HL-60 (cell line): ENCODE measurements at regions not wholly inside any gene's neighbourhood (a gene's known extent, or its start where the extent isn't known, plus 50 kb on each side); places are given as distances from the start of the nearest gene placed in this dataset.
"Not testable (repeated sequence)": the region's sequence is repeated elsewhere in the genome, so short reads cannot be mapped to it uniquely, and the experiment has no call there.

ENCODE experiments used
- DNase-seq, 2 experiments: peaks; one replicate each; pipeline ENCODE4 v3.0.0-alpha.2; 2010 to 2020; ENCODE audit warnings: low read depth in 1 of 2, low spot score in 1 of 2
- H3K27ac ChIP-seq: fragments of 250-450 bp; sonication (Bioruptor Pico); replicated peaks from 2 replicates; pipeline ENCODE4 v1.5.1; 2020; ENCODE audit warnings: mild to moderate bottlenecking, moderate library complexity
- H3K27me3 ChIP-seq: fragments of 250-450 bp; sonication (Bioruptor Pico); 2 replicates; pipeline ENCODE4 v1.5.1; 2021; ENCODE audit warnings: mild to moderate bottlenecking, moderate library complexity; ENCODE audit not compliant: insufficient read depth, poor library complexity, severe bottlenecking
- H3K4me3 ChIP-seq: replicated peaks from 2 replicates; pipeline ENCODE4 v1.5.1; 2011; ENCODE audit warnings: mild to moderate bottlenecking, control low read depth, low read length; ENCODE audit not compliant: insufficient read depth
- GABPA ChIP-seq: IDR thresholded peaks from 2 replicates; pipeline ENCODE4 v1.6.1; 2012; ENCODE audit warnings: low read depth
- POLR2AphosphoS5 ChIP-seq: IDR thresholded peaks from 2 replicates; pipeline ENCODE4 v1.6.1; 2012; ENCODE audit warnings: low read depth
- REST ChIP-seq: IDR thresholded peaks from 2 replicates; pipeline ENCODE4 v1.6.1; 2012; ENCODE audit warnings: low read depth; ENCODE audit not compliant: insufficient replicate concordance
- SPI1 ChIP-seq: IDR thresholded peaks from 2 replicates; pipeline ENCODE4 v1.6.1; 2012; ENCODE audit warnings: low read depth, mild to moderate bottlenecking, borderline replicate concordance
- TF ChIP-seq, protein P1 (sequence below): IDR thresholded peaks from one replicate; pipeline ENCODE4 v1.5.1; 2011; ENCODE audit warnings: low read length, control low read depth, inconsistent platforms; ENCODE audit not compliant: insufficient read depth

DNA sequence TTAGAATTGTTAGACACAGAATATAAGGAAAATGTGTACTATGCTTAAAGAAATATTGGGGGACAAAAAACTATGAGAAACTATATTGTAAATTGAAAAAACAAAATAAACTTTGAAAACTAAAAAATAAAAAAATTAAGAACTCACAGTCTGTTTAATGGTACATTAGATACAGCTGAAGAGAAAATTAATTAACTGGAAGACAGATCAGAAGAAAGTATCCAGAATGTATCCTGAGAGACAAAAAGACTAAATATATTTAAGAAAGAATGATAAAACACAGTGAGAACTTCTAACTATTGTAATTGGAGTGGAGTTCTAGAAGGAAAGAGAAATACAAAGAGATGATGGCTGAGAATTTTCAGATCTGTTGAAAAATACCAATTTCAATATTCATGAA, 57.6 kb upstream of the SH3PXD2B start:
- Histone ChIP-seq H3K27me3 (no peaks in the 10 kb centered on the region), H3K4me3 (no peak overlapping the region), H3K27ac (no peak overlapping the region)
- DNase-seq, result no peak
- TF ChIP-seq, protein P1, sequence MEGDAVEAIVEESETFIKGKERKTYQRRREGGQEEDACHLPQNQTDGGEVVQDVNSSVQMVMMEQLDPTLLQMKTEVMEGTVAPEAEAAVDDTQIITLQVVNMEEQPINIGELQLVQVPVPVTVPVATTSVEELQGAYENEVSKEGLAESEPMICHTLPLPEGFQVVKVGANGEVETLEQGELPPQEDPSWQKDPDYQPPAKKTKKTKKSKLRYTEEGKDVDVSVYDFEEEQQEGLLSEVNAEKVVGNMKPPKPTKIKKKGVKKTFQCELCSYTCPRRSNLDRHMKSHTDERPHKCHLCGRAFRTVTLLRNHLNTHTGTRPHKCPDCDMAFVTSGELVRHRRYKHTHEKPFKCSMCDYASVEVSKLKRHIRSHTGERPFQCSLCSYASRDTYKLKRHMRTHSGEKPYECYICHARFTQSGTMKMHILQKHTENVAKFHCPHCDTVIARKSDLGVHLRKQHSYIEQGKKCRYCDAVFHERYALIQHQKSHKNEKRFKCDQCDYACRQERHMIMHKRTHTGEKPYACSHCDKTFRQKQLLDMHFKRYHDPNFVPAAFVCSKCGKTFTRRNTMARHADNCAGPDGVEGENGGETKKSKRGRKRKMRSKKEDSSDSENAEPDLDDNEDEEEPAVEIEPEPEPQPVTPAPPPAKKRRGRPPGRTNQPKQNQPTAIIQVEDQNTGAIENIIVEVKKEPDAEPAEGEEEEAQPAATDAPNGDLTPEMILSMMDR, result no peak
- TF ChIP-seq REST (no peak), GABPA (no peak), SPI1 (no peak), POLR2AphosphoS5 (no peak)

DNA sequence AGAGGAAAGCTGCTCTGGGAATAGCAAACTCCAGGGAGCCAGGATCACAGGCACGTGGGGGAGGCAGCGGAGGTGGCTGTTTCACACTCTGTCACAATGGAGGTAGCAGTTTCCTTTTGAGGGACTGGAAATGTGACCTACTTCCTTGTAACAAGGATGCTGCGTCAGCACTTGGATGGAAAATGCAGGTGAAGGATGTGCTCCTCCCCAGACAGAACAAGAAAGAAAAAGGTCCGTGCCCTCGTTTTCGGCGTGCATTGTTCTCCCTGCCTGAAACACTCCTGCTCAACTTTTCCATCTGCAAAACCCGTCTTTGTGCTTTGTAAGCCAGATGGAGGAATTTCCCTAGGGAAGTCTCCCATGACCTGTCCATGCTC, 55.1 kb upstream of the SH3PXD2B start:
- H3K27me3 ChIP-seq, result no peaks in the 10 kb centered on the region
- no peak overlapping the region for H3K4me3 ChIP-seq
- H3K27ac ChIP-seq, result no peak overlapping the region
- no peak for DNase-seq
- TF ChIP-seq POLR2AphosphoS5, result no peak
- TF ChIP-seq, protein P1, result no peak
- no peak for TF ChIP-seq GABPA
- no peak for TF ChIP-seq SPI1
- TF ChIP-seq REST, result no peak

DNA sequence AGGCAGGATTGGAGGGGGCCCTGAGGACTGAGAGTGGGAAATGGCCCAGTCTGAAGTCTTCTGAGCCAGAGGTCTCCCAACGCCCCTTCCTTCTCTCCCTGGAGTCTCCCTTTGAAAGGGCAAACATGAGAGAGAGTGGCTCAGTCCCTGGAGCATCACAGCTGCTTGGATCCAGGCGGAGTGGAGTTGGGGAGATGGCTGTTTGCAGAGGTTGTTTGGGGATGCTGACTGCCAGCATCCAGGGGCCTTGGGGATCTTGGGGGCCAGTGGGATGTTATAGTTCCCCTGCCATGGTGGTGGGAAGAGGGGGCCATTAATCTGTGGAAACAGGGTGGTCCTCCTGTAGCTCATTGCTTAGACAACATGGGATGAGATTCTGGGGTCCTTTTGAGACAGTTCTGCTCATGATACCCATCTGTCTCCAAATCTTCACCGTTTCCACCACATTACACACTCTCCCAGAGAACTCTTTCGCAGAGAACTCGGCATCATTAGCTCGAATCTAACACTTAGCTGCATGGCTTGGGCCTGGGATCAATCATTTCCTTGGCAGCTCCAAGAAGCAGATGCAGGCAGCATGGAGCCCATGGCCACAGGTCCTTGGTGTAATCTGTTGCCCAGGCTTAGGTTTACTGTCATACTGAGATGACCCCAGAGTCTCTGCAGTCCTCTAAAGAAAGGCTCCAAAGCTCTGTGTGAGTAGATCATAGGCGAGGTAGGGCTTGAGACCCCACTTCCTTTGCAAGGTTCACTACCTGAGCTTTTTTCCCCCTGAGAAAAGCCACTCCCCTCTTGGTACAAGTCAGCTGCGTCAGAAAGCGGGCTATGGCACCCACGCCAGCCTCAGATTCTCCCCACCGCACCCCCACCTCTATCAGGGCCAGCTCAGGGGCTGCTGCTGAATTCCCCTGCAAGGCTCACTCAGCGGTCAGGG, 54.4 kb upstream of the SH3PXD2B start:
- TF ChIP-seq REST (no peak), POLR2AphosphoS5 (no peak), GABPA (no peak), SPI1 (no peak)
- TF ChIP-seq, protein P1, result no peak
- Histone ChIP-seq H3K27ac (no peak overlapping the region), H3K4me3 (no peak overlapping the region), H3K27me3 (no peaks in the 10 kb centered on the region)
- DNase-seq, result no peak

- not testable (repeated sequence) for H3K27ac ChIP-seq, DNase-seq, H3K27me3 ChIP-seq, H3K4me3 ChIP-seq
These were observed 53.2 kb upstream of the SH3PXD2B start for GRCh38 chr5:172507485-172507884.
